ENCODE measurements at regions not wholly inside any gene's neighbourhood (a gene's known extent, or its start where the extent isn't known, plus 50 kb on each side); places are given as distances from the start of the nearest gene placed in this dataset.

DNA sequence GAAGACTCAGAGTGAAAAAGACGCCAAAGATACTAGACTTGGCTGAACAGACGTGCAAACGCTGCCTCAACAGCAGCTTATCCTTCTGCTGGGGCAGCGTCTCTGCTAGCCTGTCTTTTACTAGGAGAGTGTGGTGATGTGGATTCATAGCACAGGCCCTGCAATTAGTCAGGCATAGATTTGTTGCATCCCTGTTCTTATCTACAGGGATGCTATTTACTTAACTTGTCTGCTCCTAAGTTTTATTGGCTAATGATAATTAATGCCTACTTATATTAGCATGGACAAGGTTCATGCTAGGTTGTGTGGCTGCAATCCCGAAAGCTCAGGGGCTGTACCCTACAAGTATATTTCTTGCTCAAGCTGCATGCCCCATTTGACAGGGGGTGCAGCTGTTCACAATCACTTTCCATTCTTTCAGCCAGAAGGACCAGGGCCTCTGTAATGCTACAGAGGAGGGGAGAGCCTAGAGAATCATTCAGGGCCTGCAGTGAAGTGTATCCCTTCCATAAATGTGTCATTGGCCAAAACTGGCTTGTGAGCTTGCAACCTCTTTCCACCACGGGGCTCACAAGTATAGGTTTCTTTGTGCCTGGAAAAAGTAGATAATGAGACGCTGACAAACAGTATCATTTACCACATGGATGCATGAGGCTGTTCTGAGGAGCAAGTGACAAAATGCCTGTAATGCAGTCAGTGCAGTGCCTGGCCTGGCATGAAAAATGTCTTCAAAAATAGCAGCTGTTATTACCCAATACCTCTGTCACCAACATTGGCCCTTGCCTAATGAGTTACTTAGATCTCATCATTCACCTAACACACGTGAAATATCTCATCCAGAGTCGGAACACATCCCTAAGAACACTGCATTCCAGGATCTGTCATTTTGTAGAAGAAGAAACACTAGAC lies 685.8 kb upstream of the API5 start:
- no peak for DNase-seq

DNA sequence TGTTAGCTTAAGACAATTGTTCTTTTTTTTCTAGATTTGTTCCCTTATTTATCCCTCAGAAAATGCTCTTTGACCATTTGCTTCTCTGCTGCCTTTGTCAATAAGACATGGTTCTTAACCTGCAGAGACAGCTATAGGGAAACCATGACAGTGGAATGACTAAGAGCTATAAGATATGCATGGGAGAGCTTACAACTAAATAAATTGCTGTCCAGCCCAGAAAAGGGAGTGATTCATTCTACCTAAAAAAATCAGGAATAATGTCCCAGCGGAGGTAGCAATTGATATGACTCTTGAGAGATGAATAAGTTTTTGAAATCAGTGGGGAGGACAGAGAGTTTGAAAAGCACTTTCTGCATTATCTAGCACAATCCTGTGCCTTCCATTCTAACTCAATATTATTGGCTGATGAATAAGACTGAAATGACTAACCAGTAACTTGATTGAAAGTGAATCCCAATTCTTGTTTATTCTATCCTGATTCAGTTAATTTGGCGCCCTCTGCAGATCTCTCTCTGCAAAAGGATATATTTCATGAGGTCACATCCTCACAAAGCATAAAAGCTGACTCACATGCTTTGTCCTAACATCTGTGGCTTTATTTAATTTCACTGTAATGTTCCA lies 680.5 kb upstream of the API5 start:
- peak in 1 of 2 donors; percentile 24 for DNase-seq

DNA sequence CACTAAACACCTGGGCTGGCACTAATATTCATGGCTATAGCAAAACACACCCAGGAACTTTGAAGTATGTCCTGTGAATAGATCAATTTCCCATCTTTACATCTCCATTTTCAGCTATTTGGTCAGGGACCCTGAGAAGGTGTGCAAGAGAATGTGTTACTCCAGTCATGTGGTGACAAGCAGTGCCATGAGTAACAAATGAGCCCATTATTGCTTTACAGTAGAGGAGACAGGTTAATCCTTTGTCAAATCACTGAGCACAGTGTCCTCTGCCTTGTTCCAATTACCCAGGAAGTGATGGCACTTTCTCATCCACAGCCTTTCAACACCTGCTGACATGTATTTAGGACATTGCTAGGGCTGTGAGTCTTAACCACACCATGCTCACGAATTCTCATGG lies 664.8 kb upstream of the API5 start:
- no peak for DNase-seq

DNA sequence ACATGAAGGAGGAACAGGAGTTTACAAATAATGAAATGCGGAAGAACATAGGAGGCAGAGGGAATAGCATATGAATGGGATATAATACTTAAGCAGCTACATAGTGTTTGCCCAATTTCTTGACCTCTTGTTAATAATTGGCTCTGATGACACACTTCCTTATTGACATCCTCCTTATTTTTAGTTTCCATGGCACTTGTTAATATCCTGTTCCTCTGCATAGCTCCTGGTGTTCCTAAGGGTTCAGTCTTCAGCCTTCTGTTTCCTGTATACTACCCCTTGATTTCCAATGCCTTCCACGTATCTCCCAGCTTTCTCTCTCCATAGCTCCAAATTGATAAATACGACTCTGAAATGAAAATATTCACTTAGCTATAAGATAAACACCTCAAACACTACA lies 663.8 kb upstream of the API5 start:
- DNase-seq, result no peak

DNA sequence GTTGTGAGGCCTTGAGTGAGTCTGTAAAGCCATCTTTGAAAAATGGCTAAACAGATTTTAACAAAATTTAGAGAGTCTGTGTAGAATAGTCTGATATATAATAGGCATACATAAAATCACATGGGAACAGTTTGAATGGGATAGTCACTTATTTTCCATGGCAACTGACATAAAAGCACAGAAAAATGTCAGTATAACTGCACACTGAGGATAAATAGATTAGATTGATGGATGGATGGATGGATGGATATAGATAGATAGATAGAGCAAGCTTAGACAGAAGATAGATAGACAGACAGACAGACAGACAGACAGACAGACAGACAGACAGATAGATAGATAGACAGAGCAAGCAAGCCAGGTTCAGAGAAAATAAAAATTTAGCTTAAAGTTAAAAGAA lies 660.2 kb upstream of the API5 start:
- no peak for DNase-seq

DNA sequence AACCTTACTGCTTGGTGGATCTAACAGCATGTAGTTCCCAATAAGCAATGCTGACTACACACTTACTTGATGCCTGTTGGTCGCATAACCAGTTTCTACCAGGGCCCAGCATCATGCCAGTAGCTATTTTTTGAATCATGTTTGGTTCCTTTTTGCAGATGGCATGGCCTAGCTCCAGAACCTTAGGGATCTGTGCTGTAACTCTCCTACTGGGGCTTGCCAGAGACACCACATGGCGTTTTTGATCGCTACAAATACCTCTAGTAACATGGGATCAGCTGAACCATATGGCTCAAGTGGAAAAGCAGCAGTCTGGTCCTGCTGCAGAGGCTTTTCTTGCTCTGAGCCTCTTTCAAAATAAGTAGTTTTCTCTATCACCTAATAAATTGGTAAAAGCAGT lies 654.6 kb upstream of the API5 start:
- no peak for DNase-seq

DNA sequence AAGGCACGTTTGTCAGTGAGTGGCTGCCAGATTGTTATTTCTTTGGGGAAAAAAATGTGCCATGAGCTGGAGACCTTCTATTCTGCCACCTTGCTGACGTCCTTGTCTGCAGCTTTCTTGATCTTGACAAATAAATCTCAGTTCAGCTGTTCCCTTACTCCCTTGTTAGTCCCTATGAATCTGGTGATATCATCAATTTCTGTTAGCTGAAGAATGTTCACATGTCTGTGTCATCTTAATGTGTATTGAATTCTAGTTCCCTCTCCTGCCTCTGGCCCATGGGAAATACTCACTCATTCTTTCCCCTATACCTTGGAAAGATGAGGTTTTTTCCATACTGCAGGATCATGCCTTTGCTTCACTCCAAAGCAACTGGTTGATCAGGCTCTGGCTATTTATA lies 649.9 kb upstream of the API5 start:
- DNase-seq, result no peak

DNA sequence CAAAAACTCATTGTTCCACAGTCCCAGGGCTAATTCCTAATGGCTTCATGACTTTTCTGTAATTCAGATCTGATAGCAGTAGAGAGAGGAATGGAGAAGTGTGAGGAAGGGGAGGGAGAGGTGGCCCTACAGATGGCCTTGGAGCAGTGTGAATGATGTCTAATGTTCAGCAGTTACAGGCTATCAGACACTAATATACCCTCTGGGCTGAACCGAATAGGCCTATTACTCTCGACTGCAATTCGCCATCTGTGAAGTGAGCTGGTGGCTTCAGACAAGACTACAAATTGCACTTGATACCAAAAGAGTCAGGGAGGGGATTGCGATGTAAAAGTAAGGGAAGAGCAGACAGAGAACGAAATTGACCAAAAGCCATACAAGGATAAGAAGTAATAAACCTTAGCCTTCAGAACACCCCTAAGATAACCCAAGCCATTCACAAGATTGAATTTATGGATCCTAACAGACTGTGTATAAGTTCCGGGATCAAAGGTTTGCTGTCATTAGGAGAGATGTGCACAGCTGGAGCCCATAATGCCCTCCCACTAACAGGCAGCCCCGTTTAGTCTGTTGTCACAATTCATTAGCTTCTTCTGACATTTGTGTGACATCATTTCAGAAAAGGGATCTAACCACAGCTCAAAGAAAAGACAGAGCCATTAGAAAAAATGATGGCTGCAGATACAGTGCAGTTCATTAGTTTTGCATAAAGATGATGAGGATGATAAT lies 642.4 kb upstream of the API5 start:
- no peak for DNase-seq

DNA sequence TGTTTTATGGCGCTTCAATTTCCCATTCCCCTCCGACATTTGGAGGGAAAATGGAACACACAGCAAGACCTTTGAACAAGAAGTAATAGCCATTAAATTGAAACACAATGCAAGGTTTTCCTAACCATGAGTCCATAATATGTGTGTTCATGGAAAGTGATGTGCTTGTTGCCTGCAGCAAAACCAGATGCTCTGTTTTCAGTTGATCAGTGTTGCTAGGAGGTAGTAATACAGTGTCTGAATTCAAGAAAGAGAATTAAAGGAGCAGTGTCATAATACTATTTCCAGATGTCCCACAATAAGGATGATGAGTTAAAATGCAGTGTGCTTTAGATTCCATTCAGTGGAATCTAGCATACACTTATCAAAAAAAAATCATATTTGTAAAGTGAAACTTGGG lies 637.4 kb upstream of the API5 start:
- no peak for DNase-seq

DNA sequence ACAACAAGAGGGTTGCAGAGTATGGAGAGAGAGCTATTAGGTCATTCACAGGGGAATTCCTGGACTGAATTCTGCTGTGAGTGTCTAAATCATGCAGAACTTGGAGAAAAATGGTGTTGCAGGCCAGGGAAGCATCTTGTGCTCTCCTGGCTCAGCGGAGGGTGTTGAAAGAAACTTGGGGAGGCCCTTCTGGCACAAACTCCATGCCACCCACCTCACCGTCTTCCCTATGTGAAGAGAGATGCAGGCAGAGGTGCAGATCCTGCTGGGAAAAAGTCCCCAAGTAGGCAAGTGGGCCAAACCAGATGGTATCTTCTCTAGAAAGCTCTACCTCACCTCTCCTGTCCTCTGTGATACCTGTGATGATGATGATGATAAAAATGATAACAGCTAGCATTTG lies 604.3 kb upstream of the API5 start:
- DNase-seq, result no peak

DNA sequence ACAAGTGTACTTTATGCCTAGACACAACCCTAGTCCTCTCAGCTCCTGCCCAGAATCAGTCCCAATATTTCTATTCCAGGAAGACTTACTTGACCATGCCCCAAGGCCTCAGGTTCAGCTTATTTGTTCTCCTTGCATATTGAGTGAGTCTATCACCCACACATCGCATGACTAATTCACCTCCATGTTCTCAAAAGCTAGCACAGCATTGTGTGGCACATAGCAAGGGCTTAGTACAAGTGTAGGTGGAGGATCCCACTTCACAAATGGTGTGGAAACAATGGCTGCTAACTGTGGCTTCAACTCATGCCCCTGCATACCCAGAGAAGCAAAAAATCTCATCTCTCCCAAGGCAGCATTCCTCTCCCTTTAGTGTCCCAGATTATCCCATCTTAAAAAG lies 602.6 kb upstream of the API5 start:
- DNase-seq, result no peak

DNA sequence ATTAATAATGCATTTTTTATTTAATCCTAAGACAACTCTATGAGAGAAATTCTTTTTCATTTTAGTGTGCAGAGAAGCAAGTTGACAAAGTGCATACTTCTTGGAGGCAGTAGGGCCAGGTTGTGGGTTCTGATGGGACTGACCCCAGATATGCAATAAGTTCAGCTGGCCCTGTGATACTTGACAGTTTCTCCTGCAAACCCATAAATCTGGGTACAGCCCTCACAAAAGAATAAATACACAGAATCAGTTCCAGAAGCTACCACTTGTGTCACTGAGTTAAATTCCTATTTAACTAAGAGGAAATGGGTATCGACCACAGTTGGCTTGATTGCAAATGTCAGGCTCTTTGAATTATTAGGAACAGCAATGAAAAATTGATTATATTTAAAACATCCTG lies 598.5 kb upstream of the API5 start:
- DNase-seq, result no peak

DNA sequence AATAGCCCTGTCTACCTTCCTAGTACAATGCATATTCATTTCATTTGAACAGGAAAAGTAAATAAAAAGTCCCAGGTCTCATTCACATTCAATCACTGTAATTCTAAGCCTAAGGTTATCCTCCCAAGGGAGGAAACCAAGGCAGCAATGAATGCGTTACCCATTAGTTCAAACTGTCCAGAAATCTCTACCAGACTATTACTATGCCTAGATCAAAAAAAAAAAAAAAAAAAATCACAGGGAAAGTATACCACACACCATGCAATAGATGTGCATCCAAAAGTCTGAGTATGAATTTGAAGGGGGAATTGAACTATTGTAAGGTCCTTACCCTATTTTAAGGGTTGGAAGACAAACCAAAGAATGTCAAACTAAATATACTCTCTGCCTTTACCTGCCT lies 598.0 kb upstream of the API5 start:
- DNase-seq, result no peak

DNA sequence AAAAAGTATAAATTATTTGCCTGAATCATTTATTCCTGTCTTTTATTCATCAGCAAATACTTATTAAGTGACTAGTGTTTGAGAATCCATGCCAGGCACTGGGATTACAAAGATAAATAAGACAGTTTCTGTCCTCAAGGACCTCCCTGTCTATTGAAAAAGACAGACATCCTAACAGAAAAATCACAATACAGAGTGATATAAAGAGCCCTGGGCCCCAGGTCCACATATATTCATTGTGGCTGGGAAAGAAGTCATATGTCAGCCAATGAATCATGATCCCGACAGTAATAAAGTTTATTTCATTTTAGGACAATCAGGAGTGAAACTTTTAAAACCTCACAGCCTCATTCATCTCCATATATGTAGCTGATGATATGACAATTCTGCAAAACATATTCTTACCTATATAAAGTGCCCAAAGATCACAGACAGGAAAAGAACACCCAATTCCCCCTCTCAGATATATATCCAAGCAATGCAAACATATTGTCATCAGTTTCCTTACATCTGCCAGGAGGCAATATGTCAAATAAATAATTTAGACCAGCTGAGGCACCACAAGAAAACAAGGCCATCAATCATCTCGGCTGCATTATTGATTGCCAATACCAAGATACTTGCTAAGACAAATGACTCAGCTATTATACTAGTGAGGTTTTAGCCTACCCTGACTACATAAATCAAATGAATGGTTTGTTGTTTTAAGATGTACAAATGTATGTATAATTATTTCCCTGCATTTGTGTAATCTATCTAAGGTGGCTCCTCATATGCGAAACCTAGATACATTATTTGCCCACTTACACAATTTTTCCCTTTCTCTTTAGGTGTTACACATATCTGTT lies 590.9 kb upstream of the API5 start:
- DNase-seq, result no peak

DNA sequence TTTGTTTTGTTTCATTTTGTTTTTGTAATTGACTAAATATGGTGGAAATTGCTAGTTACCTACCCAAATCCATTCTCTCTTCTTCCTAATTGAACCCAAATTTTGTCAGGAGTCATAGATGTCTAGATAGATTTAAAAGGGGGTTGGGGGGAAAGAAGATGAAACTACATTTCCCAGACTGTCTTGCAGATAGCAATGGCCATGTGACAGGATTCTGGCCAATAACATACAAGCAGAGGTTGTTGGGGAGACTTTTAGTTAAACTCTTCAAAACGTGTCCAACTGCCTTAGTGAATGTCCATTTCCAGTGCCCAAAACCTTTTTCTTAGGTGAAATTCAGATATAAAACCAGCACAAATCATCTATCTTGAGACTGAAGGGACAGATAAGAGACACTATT lies 583.9 kb upstream of the API5 start:
- DNase-seq, result no peak

DNA sequence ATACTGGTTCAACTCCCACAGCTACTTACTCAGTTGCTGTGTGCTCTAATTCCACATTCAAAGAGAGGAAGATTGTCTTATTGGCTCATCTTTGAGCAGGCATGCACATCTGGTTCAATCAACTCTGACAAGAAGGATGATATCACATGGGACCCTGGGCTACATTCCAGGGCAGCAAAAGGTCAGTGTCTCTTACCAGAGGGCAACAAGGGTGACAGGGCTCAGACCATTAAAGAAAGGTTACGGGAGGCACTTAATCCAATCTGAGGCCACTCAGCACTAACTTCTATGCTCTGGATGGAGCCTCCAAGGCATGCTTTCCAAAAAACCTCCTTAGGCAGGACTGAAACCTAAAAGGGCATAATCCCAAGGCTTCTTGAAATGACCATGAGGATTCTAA lies 549.4 kb upstream of the API5 start:
- no peak for DNase-seq

DNA sequence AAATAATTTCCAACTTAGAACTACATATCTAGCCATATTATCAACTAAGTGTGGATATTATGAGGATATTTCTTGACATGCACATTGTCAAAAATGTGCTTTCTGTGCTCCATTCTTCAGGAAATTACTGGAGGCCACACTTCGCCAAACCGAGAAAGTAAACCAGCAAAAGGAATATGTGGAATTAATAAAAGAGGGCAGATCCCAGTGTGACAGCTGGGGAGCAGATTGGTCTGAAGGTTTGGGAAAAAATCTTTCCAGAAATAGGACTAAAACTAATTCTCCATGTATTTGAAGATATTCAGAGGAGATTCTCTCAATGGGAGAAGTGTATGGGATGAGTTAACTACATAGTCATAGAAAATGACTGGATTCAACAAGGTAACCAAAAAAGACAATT lies 546.9 kb upstream of the API5 start:
- DNase-seq, result no peak

DNA sequence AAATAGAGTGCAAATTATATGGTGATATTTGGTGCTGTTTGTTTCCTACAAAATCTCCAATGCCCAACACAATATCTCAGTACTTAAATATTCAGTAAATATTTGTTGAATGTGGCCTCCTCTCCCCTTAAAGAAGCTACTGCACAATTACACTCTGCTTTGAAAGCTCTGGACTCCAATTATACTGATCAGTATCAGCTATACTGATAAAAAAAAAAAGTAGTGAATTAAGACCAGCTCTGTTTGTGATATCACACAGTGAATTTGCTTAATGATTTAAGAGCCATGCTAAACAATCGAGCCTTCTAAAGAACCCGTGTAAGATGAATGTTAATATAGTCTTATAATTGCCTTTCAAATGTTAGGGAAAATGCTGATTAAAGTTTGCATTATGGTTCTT lies 543.2 kb upstream of the API5 start:
- no peak for DNase-seq

DNA sequence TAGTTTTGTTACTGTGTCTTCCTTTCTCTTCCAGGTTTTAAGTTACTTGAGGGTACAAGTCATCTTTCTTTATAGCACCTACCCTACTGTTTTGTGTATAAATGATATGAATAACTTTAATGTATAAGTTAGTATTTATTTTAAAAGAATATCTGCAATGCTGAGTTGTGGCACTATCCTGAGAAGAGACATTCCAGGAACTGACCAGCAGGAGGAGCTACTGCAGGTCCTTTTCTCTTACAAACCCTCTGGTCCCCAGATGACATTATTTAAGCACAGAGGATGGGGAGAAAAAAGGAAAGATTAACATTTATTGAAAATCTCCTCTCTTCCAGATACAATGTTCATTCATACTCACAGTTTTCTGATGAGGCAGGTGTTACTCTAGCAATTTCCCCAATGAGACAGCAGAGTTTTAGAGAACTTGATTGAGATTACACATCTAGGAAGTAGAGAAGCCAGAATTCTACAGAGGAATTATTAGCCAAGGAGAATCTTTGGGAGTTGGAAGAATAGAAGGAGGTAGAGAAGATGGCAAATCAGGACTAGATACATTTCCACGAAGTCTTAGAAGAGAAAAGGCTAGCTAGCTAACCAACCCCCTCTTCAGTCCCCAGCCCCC lies 541.2 kb upstream of the API5 start:
- peak in 1 of 2 donors; percentile 8 for DNase-seq

DNA sequence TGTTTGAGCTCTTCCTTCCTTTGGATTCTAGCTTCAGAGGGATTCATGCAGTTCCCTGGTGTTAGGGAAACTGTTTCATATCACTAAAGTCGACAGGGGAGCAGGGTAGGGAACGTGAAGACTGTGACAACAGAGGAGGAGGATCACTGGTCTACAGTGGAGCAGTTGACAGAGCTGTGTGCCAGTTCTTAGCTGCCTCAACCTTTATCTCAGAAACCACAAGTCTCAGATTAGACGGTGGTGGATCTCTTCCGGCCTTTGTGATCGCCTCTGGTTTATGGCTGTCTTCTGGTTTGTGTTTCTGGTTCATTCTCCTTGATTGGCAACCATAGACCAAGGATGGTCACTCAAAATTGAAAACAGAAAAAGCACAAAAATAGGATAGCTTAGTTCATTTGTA lies 538.9 kb upstream of the API5 start:
- no peak for DNase-seq

DNA sequence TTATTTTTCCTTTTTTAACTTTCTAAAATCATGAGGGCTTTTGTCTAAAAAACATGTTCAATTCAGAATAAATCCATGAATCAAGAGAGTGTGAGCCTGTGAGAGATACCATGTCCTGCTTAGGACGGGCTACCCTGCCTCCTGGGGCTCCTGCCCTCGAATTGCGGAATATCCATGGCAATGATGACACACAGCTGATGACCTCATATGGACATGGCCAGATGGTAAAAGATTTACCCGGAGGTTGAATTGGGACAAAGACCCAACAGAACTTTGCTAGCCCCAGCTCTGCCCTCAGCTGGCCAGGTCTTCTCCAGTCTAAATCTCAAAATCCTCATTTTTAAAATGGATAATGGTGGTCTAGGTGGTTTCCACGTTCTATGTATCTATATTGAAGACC lies 538.1 kb upstream of the API5 start:
- no peak for DNase-seq

DNA sequence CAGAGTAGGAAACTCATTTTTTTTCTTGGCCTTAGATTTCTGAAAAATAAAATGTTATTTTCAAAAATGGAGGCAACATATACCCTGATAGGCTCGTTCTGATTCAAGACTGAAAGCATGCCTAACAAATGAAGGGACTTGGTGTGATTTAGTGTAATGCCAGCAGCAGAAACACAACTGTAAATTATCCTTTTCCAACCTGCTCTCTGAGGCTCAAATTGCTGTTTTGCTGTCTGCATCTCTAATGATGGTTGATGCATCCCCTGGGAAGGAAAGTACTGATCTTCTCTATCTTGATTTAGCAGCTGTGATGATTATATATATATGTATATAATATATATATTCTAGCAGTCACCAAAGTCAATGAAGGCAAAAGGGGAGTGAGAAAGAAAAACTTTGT lies 537.2 kb upstream of the API5 start:
- no peak for DNase-seq

DNA sequence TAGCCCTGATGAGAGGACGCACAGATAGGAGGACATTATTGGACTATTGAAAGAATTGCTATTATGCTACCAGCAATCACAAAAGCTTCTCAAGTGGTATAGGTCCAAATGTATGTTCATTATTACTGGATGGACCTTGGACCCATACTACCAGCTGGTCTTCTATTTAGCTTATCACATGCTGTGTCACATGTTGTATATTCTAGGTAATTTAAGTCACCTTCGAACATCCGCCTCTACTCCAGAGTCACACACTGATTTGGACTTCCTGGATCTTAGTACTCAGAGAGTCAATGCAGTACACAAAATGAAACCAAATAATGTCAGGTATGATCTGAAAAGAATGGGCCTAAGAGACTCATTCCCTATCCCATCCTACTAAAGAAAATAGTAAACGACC lies 534.0 kb upstream of the API5 start:
- DNase-seq, result no peak
